Natural killer cell (primary cell): ENCODE measurements at regions not wholly inside any gene's neighbourhood (a gene's known extent, or its start where the extent isn't known, plus 50 kb on each side); places are given as distances from the start of the nearest gene placed in this dataset.

ENCODE experiments used
- ATAC-seq, 3 donors: fragments of 150-1000 bp in 2 of 3; fragments of 200-7000 bp in 1 of 3; cut with Tn5 transposase; 1 replicate in 1 of 3; 2 replicates in 2 of 3; pipeline ENCODE4 v1.10.0; 2021; ENCODE audit warnings: mild to moderate bottlenecking in 2 of 3, moderate library complexity in 2 of 3
- DNase-seq, 2 donors: peaks; one replicate each; pipeline versions ENCODE4 v3.0.0 to v3.0.0-alpha.2; 2013 to 2021; ENCODE audit warnings: mixed read lengths in 1 of 2
- H3K27ac ChIP-seq: one replicate; pipeline ENCODE4 v1.5.1; 2013; ENCODE audit warnings: mild to moderate bottlenecking, low read length
- H3K27me3 ChIP-seq: one replicate; pipeline ENCODE4 v1.6.1; 2013; ENCODE audit warnings: low read length; ENCODE audit not compliant: control insufficient read depth, insufficient read depth
- H3K36me3 ChIP-seq: one replicate; pipeline ENCODE4 v1.6.1; 2013; ENCODE audit warnings: low read length; ENCODE audit not compliant: control insufficient read depth, insufficient read depth
- H3K4me1 ChIP-seq: one replicate; pipeline ENCODE4 v1.6.1; 2013; ENCODE audit warnings: low read length; ENCODE audit not compliant: control insufficient read depth, insufficient read depth
- H3K4me3 ChIP-seq: one replicate; pipeline ENCODE4 v1.5.1; 2013; ENCODE audit warnings: low read length
- H3K9me3 ChIP-seq: one replicate; pipeline ENCODE4 v1.6.1; 2013; ENCODE audit warnings: low read length; ENCODE audit not compliant: control insufficient read depth, insufficient read depth
- H3K27ac Mint-ChIP-seq, 2 donors: one replicate each; pipeline ENCODE4 v1.8.0; 2022; ENCODE audit warnings: mild to moderate bottlenecking in 2 of 2, mixed read lengths in 2 of 2, moderate library complexity in 1 of 2
- H3K27me3 Mint-ChIP-seq, 2 donors: one replicate each; pipeline ENCODE4 v1.8.0; 2022; ENCODE audit warnings: low read depth in 2 of 2, mixed read lengths in 2 of 2
- H3K36me3 Mint-ChIP-seq: one replicate; pipeline ENCODE4 v1.8.0; 2022; ENCODE audit warnings: mixed read lengths
- H3K4me1 Mint-ChIP-seq, 2 donors: one replicate each; pipeline ENCODE4 v1.8.0; 2022; ENCODE audit warnings: mixed read lengths in 2 of 2
- H3K4me3 Mint-ChIP-seq: one replicate; pipeline ENCODE4 v1.8.0; 2022; ENCODE audit warnings: mild to moderate bottlenecking, moderate library complexity, mixed read lengths
- H3K9me3 Mint-ChIP-seq, 2 donors: one replicate each; pipeline ENCODE4 v1.8.0; 2022; ENCODE audit warnings: mixed read lengths in 2 of 2
- CTCF ChIP-seq: fragments of 200-600 bp; IDR thresholded peaks from one replicate; pipeline ENCODE4 v1.8.0; 2022; ENCODE audit warnings: antibody characterized with exemption
- WGBS: methylation state at CpG from one replicate; pipeline ENCODE4 v1.1.7; 2013; ENCODE audit warnings: missing lambda C conversion rate; ENCODE audit not compliant: insufficient coverage; 5-methylcytosine and 5-hydroxymethylcytosine counted together
- intact Hi-C: fragments of 100-400 bp; cut with micrococcal nuclease; formaldehyde crosslinking; loops from one replicate; pipeline ENCODE4 v1.14.2; 2022

- Mint-ChIP-seq H3K27ac (no peak overlapping the region), H3K36me3 (no peaks in the 10 kb centered on the region), H3K9me3 (no peaks in the 10 kb centered on the region), H3K27me3 (no peaks in the 10 kb centered on the region), H3K4me1 (no peaks in the 10 kb centered on the region), H3K4me3 (no peak overlapping the region)
- Histone ChIP-seq H3K9me3 (no peaks in the 10 kb centered on the region), H3K4me3 (no peak overlapping the region), H3K27ac (no peak overlapping the region), H3K27me3 (no peaks in the 10 kb centered on the region), H3K4me1 (no peaks in the 10 kb centered on the region), H3K36me3 (no peaks in the 10 kb centered on the region)
- no peak for DNase-seq
- intact Hi-C loops: no loop called here
- no peak for TF ChIP-seq CTCF
- WGBS: 68% methylated on average over 5 of the region's 5 CpGs
- no peak for ATAC-seq
Measured at GRCh38 chr2:129061069-129061768, 742.6 kb upstream of the HS6ST1 start.

GRCh38 chr2:129061769-129062121 lies 743.1 kb upstream of the HS6ST1 start:
- no peak for ATAC-seq
- intact Hi-C loops: no loop called here

GRCh38 chr2:129062146-129062912 lies 743.7 kb upstream of the HS6ST1 start:
- no peak for TF ChIP-seq CTCF
- Mint-ChIP-seq H3K27me3 (no peaks in the 10 kb centered on the region), H3K4me1 (no peaks in the 10 kb centered on the region), H3K4me3 (no peak overlapping the region), H3K9me3 (no peaks in the 10 kb centered on the region), H3K36me3 (no peaks in the 10 kb centered on the region), H3K27ac (no peak overlapping the region)
- Histone ChIP-seq H3K36me3 (no peaks in the 10 kb centered on the region), H3K4me1 (no peaks in the 10 kb centered on the region), H3K27ac (no peak overlapping the region), H3K9me3 (no peaks in the 10 kb centered on the region), H3K27me3 (no peaks in the 10 kb centered on the region), H3K4me3 (no peak overlapping the region)
- whole genome bisulfite sequencing: 85% methylated on average over 9 of the region's 9 CpGs
- intact Hi-C loops: no loop called here
- DNase-seq (no peak), ATAC-seq (no peak)

More at GRCh38 chr2:129061769-129062121, 743.1 kb upstream of the HS6ST1 start:
- no peak for TF ChIP-seq CTCF
- Histone ChIP-seq H3K9me3 (no peaks in the 10 kb centered on the region), H3K4me3 (no peak overlapping the region), H3K27ac (no peak overlapping the region), H3K27me3 (no peaks in the 10 kb centered on the region), H3K36me3 (no peaks in the 10 kb centered on the region), H3K4me1 (no peaks in the 10 kb centered on the region)
- no peaks in the 10 kb centered on the region for H3K9me3 Mint-ChIP-seq
- DNase-seq: no peak
- H3K36me3 Mint-ChIP-seq: no peaks in the 10 kb centered on the region
- H3K4me3 Mint-ChIP-seq: no peak overlapping the region
- H3K27me3 Mint-ChIP-seq: no peaks in the 10 kb centered on the region
- no peaks in the 10 kb centered on the region for H3K4me1 Mint-ChIP-seq
- 93% methylated on average over 1 of the region's 1 CpG for WGBS
- no peak overlapping the region for H3K27ac Mint-ChIP-seq
